ENCODE measurements at regions not wholly inside any gene's neighbourhood (a gene's known extent, or its start where the extent isn't known, plus 50 kb on each side); places are given as distances from the start of the nearest gene placed in this dataset.

DNA sequence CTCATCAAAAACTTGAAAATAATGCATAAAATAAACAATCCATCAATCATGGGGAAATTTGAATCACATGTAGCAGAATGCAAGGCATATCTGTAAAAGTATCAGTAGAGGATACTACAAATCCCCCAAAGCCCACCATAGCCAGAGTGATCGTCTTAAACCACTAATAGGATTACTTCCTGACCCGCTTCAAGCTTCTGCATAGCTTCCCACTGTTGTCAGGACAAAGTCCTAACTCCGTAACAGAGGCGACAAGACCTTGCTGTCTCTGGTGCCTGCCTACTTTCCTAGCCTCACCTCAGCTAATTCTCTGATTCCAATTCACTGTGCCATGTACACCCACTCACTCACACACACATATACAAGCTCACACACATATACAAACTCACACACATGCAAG is 161.2 kb upstream of the NFIA start:
- Histone ChIP-seq H3K9me3 (ENCODE audit: low read length) (no peaks in the 10 kb centered on the region), H3K27ac (ENCODE audit: low read depth, low read length, poor library complexity, severe bottlenecking) (no peak overlapping the region), H3K4me2 (ENCODE audit: low read length) (no peak overlapping the region), H3K36me3 (ENCODE audit: insufficient read depth, low read length) (no peaks in the 10 kb centered on the region), H4K20me1 (ENCODE audit: insufficient read depth, low read length) (no peaks in the 10 kb centered on the region), H3K4me3 (ENCODE audit: low read depth, low read length, poor library complexity, severe bottlenecking) (no peak overlapping the region), H2AFZ (ENCODE audit: low read length) (no peak overlapping the region), H3K79me2 (ENCODE audit: insufficient read depth, low read depth, low read length) (no peaks in the 10 kb centered on the region), H3K4me1 (ENCODE audit: insufficient read depth, low read length, poor library complexity, severe bottlenecking) (no peaks in the 10 kb centered on the region), H3K9me2 (ENCODE audit: insufficient read depth, low read length) (no peaks in the 10 kb centered on the region)
- DNase-seq (ENCODE audit: low spot score) = no peak
- ChIA-PET POLR2A (interaction anchor here (0.7 kb wide), 1 partner anchor 385 kb away, joined by 5 read pairs; no protein-coding TSS in a partner anchor), CTCF (ENCODE audit: unreplicated experiment) (no interaction called here)
- intact Hi-C loops (cut with micrococcal nuclease; ENCODE audit: unreplicated experiment) = no loop called here
- BruUV-seq (replicated peaks) = no TSS peak
- TF ChIP-seq CTCF (conservative IDR thresholded peaks at IDR 0.05; ENCODE audit: low read length) (no peak), EZH2phosphoT487 (IDR thresholded peaks at IDR 0.05; ENCODE audit: borderline replicate concordance, low read depth, low read length) (no peak)

DNA sequence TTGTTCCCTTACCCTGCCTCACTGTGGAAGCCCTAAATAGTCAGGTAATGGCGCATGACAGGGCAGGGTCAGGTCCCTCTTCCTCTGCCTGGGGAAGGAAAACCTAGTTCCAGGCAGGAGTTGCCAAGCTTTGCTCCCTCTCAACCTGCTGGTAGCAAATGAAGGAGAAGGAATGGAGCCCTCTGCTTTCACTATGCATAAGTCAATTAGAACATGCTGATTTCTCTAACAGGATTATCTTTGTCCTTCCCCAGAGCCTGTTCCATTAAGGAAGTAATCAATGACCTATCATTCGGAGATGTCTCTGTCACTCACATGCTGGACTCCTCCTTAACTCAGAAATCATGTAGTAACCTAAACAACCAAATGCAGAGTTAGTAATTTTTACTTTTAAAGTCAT is 161.8 kb upstream of the NFIA start:
- Histone ChIP-seq H3K4me3 (ENCODE audit: low read depth, low read length, poor library complexity, severe bottlenecking) (no peak overlapping the region), H3K27ac (ENCODE audit: low read depth, low read length, poor library complexity, severe bottlenecking) (no peak overlapping the region), H3K79me2 (ENCODE audit: insufficient read depth, low read depth, low read length) (no peaks in the 10 kb centered on the region), H3K4me2 (ENCODE audit: low read length) (no peak overlapping the region), H3K9me2 (ENCODE audit: insufficient read depth, low read length) (no peaks in the 10 kb centered on the region), H3K36me3 (ENCODE audit: insufficient read depth, low read length) (no peaks in the 10 kb centered on the region), H3K4me1 (ENCODE audit: insufficient read depth, low read length, poor library complexity, severe bottlenecking) (no peaks in the 10 kb centered on the region), H3K9me3 (ENCODE audit: low read length) (no peaks in the 10 kb centered on the region), H4K20me1 (ENCODE audit: insufficient read depth, low read length) (no peaks in the 10 kb centered on the region), H2AFZ (ENCODE audit: low read length) (no peak overlapping the region)
- BruUV-seq (replicated peaks) = no TSS peak
- TF ChIP-seq CTCF (conservative IDR thresholded peaks at IDR 0.05; ENCODE audit: low read length) (no peak), EZH2phosphoT487 (IDR thresholded peaks at IDR 0.05; ENCODE audit: borderline replicate concordance, low read depth, low read length) (no peak)
- no peak for DNase-seq (ENCODE audit: low spot score)
- ChIA-PET POLR2A (no interaction called here), CTCF (ENCODE audit: unreplicated experiment) (no interaction called here)
- intact Hi-C loops (cut with micrococcal nuclease; ENCODE audit: unreplicated experiment) = no loop called here

GRCh38 chr1:60918867-60919266 is 163.5 kb upstream of the NFIA start:
- Histone ChIP-seq H2AFZ (ENCODE audit: low read length) (no peak overlapping the region), H3K27ac (ENCODE audit: low read depth, low read length, poor library complexity, severe bottlenecking) (no peak overlapping the region), H3K4me1 (ENCODE audit: insufficient read depth, low read length, poor library complexity, severe bottlenecking) (no peaks in the 10 kb centered on the region), H3K4me2 (ENCODE audit: low read length) (no peak overlapping the region), H3K9me3 (ENCODE audit: low read length) (no peaks in the 10 kb centered on the region), H3K4me3 (ENCODE audit: low read depth, low read length, poor library complexity, severe bottlenecking) (no peak overlapping the region), H3K9me2 (ENCODE audit: insufficient read depth, low read length) (no peaks in the 10 kb centered on the region), H4K20me1 (ENCODE audit: insufficient read depth, low read length) (no peaks in the 10 kb centered on the region), H3K79me2 (ENCODE audit: insufficient read depth, low read depth, low read length) (no peaks in the 10 kb centered on the region), H3K36me3 (ENCODE audit: insufficient read depth, low read length) (no peaks in the 10 kb centered on the region)
- CTCF ChIA-PET (ENCODE audit: unreplicated experiment) = no interaction called here
- POLR2A ChIA-PET = no interaction called here
- BruUV-seq (replicated peaks) = no TSS peak
- intact Hi-C loops (cut with micrococcal nuclease; ENCODE audit: unreplicated experiment) = no loop called here
- no peak for DNase-seq (ENCODE audit: low spot score)
- TF ChIP-seq EZH2phosphoT487 (IDR thresholded peaks at IDR 0.05; ENCODE audit: borderline replicate concordance, low read depth, low read length) (no peak), CTCF (conservative IDR thresholded peaks at IDR 0.05; ENCODE audit: low read length) (no peak)

All from OCI-LY7 (cell line).